Keratinocyte (primary cell): ENCODE measurements at regions not wholly inside any gene's neighbourhood (a gene's known extent, or its start where the extent isn't known, plus 50 kb on each side); places are given as distances from the start of the nearest gene placed in this dataset.

Experiments
- DNase-seq: peaks from one replicate; pipeline ENCODE4 v3.0.0-alpha.2; 2011; ENCODE audit warnings: low read depth, missing footprints, low spot score
- FAIRE-seq: peaks from 2 replicates; lab custom pipeline; 2011; peaks lifted over from hg19 to GRCh38; lab: Jason Lieb, UNC
- H2AFZ ChIP-seq: 2 replicates; pipeline ENCODE4 v1.6.0; 2012; ENCODE audit warnings: low read length, control low read depth, inconsistent platforms; ENCODE audit not compliant: control insufficient read depth
- H3K27ac ChIP-seq: 2 replicates; pipeline ENCODE4 v1.5.1; 2011; ENCODE audit warnings: low read length; ENCODE audit not compliant: control insufficient read depth, insufficient read depth
- H3K27me3 ChIP-seq: 3 replicates; pipeline ENCODE4 v1.6.0; 2011; ENCODE audit warnings: low read length; ENCODE audit not compliant: control insufficient read depth, insufficient read depth; ENCODE audit errors: extremely low read depth
- H3K36me3 ChIP-seq, 2 experiments: 2 replicates in 1 of 2; 3 replicates in 1 of 2; pipeline ENCODE4 v1.5.1; 2011; ENCODE audit warnings: low read length in 2 of 2, mild to moderate bottlenecking in 1 of 2; ENCODE audit not compliant: control insufficient read depth in 2 of 2, insufficient read depth in 2 of 2; ENCODE audit errors: extremely low read depth in 1 of 2
- H3K4me1 ChIP-seq: 3 replicates; pipeline ENCODE4 v1.5.1; 2011; ENCODE audit warnings: low read length; ENCODE audit not compliant: control insufficient read depth, insufficient read depth; ENCODE audit errors: extremely low read depth
- H3K4me2 ChIP-seq: 3 replicates; pipeline ENCODE4 v1.6.0; 2011; ENCODE audit warnings: low read depth, low read length; ENCODE audit not compliant: control insufficient read depth, insufficient read depth; ENCODE audit errors: extremely low read depth
- H3K4me3 ChIP-seq, 3 experiments: fragments of 200-600 bp in 1 of 3; sonication (generic) in 1 of 3; 2 replicates in 2 of 3; 3 replicates in 1 of 3; pipeline ENCODE4 v1.5.1; 2011 to 2016; ENCODE audit warnings: low read length in 3 of 3, mild to moderate bottlenecking in 3 of 3, control low read depth in 2 of 3, inconsistent platforms in 1 of 3, low read depth in 1 of 3, mixed read lengths in 1 of 3, mixed run types in 1 of 3, moderate library complexity in 1 of 3; ENCODE audit not compliant: control insufficient read depth in 2 of 3, insufficient read depth in 2 of 3; ENCODE audit errors: extremely low read depth in 1 of 3
- H3K79me2 ChIP-seq: 2 replicates; pipeline ENCODE4 v1.6.0; 2012; ENCODE audit warnings: low read length; ENCODE audit not compliant: control insufficient read depth, insufficient read depth
- H3K9ac ChIP-seq: 3 replicates; pipeline ENCODE4 v1.6.0; 2011; ENCODE audit warnings: low read length; ENCODE audit not compliant: control insufficient read depth, insufficient read depth; ENCODE audit errors: extremely low read depth
- H3K9me1 ChIP-seq: 3 replicates; pipeline ENCODE4 v1.6.0; 2011; ENCODE audit warnings: low read length; ENCODE audit not compliant: control insufficient read depth, insufficient read depth; ENCODE audit errors: extremely low read depth
- H3K9me3 ChIP-seq: 2 replicates; pipeline ENCODE4 v1.5.1; 2012; ENCODE audit warnings: low read depth, low read length; ENCODE audit not compliant: control insufficient read depth
- H4K20me1 ChIP-seq: 3 replicates; pipeline ENCODE4 v1.6.0; 2011; ENCODE audit warnings: low read length; ENCODE audit not compliant: control insufficient read depth, insufficient read depth; ENCODE audit errors: extremely low read depth
- CTCF ChIP-seq, 3 experiments: IDR thresholded peaks in 1 of 3; conservative IDR thresholded peaks in 1 of 3; optimal IDR thresholded peaks in 1 of 3; 2 replicates in 2 of 3; 3 replicates in 1 of 3; pipeline versions ENCODE3 to v1.5.1; 2011; ENCODE audit warnings: low read length in 3 of 3, mild to moderate bottlenecking in 3 of 3, moderate library complexity in 2 of 3, control low read depth in 1 of 3, inconsistent platforms in 1 of 3; ENCODE audit not compliant: insufficient read depth in 2 of 3; ENCODE audit errors: extremely low read depth in 1 of 3
- EZH2 ChIP-seq: IDR thresholded peaks from one replicate; pipeline ENCODE4 v1.6.1; 2012; ENCODE audit warnings: inconsistent platforms, mild to moderate bottlenecking, low read length, moderate library complexity
- dilution Hi-C: fragments of 300-500 bp; cut with MboI; formaldehyde crosslinking; loops from one replicate; pipeline ENCODE4 v1.7.0; 2020; ENCODE audit warnings: low sequenced_read_pairs; ENCODE audit not compliant: extremely low pct_ligation_motif_present

DNA sequence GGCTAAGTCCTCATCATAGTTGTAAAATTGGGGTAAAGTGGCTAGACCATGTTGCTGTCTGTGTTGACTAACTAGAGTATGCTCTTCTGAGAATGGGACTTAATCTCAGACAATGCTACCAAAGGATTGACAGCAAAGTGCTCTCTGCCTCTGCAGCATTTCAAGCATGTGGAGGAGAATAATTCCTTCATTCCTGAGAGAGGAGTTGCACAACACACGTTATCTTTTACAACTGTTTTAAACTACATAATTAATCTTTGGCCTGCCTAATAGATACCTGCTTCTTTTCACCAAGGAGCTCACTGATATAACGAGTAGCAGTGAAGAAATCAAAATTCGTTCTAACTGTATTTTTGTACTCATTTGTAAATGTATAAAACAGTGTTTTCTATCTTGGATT lies 2172.2 kb downstream of the PCDH9 start:
- Histone ChIP-seq H3K36me3 (no peaks in the 10 kb centered on the region), H3K79me2 (no peaks in the 10 kb centered on the region), H3K4me1 (no peaks in the 10 kb centered on the region), H3K27me3 (no peaks in the 10 kb centered on the region), H2AFZ (no peak overlapping the region), H3K9me1 (no peaks in the 10 kb centered on the region), H3K4me2 (no peak overlapping the region), H3K27ac (no peak overlapping the region), H3K4me3 (no peak overlapping the region), H3K9me3 (no peaks in the 10 kb centered on the region), H4K20me1 (no peaks in the 10 kb centered on the region), H3K9ac (no peak overlapping the region)
- TF ChIP-seq CTCF (optimal IDR thresholded peaks at IDR 0.05 in 1 of 3, IDR thresholded peaks at IDR 0.05 in 1 of 3, conservative IDR thresholded peaks at IDR 0.05 in 1 of 3; ENCODE audit: extremely low read depth in 1 of 3, insufficient read depth in 2 of 3, low read length in 3 of 3) = no peak
- no peak for TF ChIP-seq EZH2
- FAIRE-seq (no peak), DNase-seq (no peak)
- dilution Hi-C loops = no loop called here

DNA sequence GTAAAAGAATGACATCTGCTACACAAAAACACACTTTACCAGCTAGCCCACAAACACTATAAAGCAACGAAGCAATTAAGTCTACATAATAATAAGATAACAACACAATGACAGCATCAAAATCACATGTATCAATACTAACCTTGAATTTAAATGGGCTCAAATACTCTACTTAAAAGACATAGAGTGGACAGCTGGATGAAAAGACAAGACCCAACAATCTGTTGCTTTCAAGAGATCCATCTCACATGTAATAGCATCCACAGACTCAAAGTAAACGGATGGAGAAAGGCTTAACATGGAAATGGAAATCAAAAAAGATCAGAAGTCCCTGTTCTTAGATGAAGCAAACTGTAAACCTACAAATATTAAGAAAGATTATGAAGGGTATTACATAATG lies 2175.9 kb downstream of the PCDH9 start:
- Histone ChIP-seq H3K79me2 (no peaks in the 10 kb centered on the region), H3K27me3 (no peaks in the 10 kb centered on the region), H3K9me1 (no peaks in the 10 kb centered on the region), H3K9me3 (no peaks in the 10 kb centered on the region), H3K9ac (no peak overlapping the region), H3K27ac (no peak overlapping the region), H2AFZ (no peak overlapping the region), H3K4me1 (no peaks in the 10 kb centered on the region), H3K36me3 (no peaks in the 10 kb centered on the region), H3K4me2 (no peak overlapping the region), H4K20me1 (no peaks in the 10 kb centered on the region), H3K4me3 (no peak overlapping the region)
- FAIRE-seq = no peak
- dilution Hi-C loops = no loop called here
- no peak for DNase-seq
- TF ChIP-seq CTCF (optimal IDR thresholded peaks at IDR 0.05 in 1 of 3, IDR thresholded peaks at IDR 0.05 in 1 of 3, conservative IDR thresholded peaks at IDR 0.05 in 1 of 3; ENCODE audit: extremely low read depth in 1 of 3, insufficient read depth in 2 of 3, low read length in 3 of 3) (no peak), EZH2 (no peak)
